Mesenchymal stem cell (in vitro differentiated cells and primary cell): ENCODE measurements at regions not wholly inside any gene's neighbourhood (a gene's known extent, or its start where the extent isn't known, plus 50 kb on each side); places are given as distances from the start of the nearest gene placed in this dataset.

ENCODE experiments used
- DNase-seq: peaks from one replicate; pipeline ENCODE4 v3.0.0-alpha.2; 2013
- H2AFZ ChIP-seq: one replicate; pipeline ENCODE4 v1.6.1; 2013; ENCODE audit warnings: low read depth, mild to moderate bottlenecking, control low read depth, inconsistent platforms, low read length, moderate library complexity
- H2AK5ac ChIP-seq: 2 replicates; pipeline ENCODE4 v1.6.1; 2013; ENCODE audit warnings: low read length, moderate library complexity, mild to moderate bottlenecking, inconsistent platforms; ENCODE audit not compliant: severe bottlenecking
- H2BK120ac ChIP-seq: one replicate; pipeline ENCODE4 v1.6.1; 2013; ENCODE audit warnings: low read depth, mild to moderate bottlenecking, inconsistent platforms, low read length, moderate library complexity
- H2BK12ac ChIP-seq, 2 experiments: one replicate each; pipeline ENCODE4 v1.6.1; 2013; ENCODE audit warnings: inconsistent platforms in 2 of 2, low read length in 2 of 2, mild to moderate bottlenecking in 2 of 2, moderate library complexity in 2 of 2, control low read depth in 1 of 2
- H2BK15ac ChIP-seq: one replicate; pipeline ENCODE4 v1.6.1; 2013; ENCODE audit warnings: mild to moderate bottlenecking, low read depth, inconsistent platforms; ENCODE audit not compliant: poor library complexity, severe bottlenecking
- H2BK5ac ChIP-seq: 2 replicates; pipeline ENCODE4 v1.6.1; 2013; ENCODE audit warnings: low read depth, mild to moderate bottlenecking, low read length, control low read depth, inconsistent platforms; ENCODE audit not compliant: poor library complexity, severe bottlenecking
- H3K14ac ChIP-seq, 2 experiments: one replicate each; pipeline ENCODE4 v1.6.1; 2013; ENCODE audit warnings: inconsistent platforms in 2 of 2, low read length in 2 of 2, control low read depth in 1 of 2, mild to moderate bottlenecking in 1 of 2, moderate library complexity in 1 of 2
- H3K18ac ChIP-seq, 2 experiments: one replicate each; pipeline ENCODE4 v1.6.1; 2013; ENCODE audit warnings: inconsistent platforms in 2 of 2, low read length in 2 of 2, control low read depth in 1 of 2, low read depth in 1 of 2, mild to moderate bottlenecking in 1 of 2
- H3K23ac ChIP-seq, 2 experiments: one replicate each; pipeline ENCODE4 v1.6.1; 2013; ENCODE audit warnings: inconsistent platforms in 2 of 2, low read length in 2 of 2, mild to moderate bottlenecking in 2 of 2, moderate library complexity in 2 of 2, control low read depth in 1 of 2
- H3K27ac ChIP-seq: 2 replicates; pipeline ENCODE4 v1.5.1; 2013; ENCODE audit warnings: mild to moderate bottlenecking, moderate library complexity, low read length, control low read depth, inconsistent platforms; ENCODE audit not compliant: poor library complexity, severe bottlenecking
- H3K27me3 ChIP-seq, 2 experiments: 2 replicates each; pipeline versions ENCODE4 v1.6.1 to v1.7.0; 2013; ENCODE audit warnings: low read length in 2 of 2, mild to moderate bottlenecking in 2 of 2, moderate library complexity in 2 of 2, control low read depth in 1 of 2, inconsistent platforms in 1 of 2; ENCODE audit not compliant: control insufficient read depth in 1 of 2, insufficient read depth in 1 of 2
- H3K36me3 ChIP-seq, 2 experiments: 2 replicates each; pipeline versions ENCODE4 v1.6.1 to v1.7.0; 2013; ENCODE audit warnings: low read length in 2 of 2, control low read depth in 1 of 2, inconsistent platforms in 1 of 2, low read depth in 1 of 2, mild to moderate bottlenecking in 1 of 2; ENCODE audit not compliant: insufficient read depth in 2 of 2, control insufficient read depth in 1 of 2
- H3K4ac ChIP-seq, 2 experiments: one replicate each; pipeline ENCODE4 v1.6.1; 2013; ENCODE audit warnings: inconsistent platforms in 2 of 2, low read length in 2 of 2, mild to moderate bottlenecking in 2 of 2, moderate library complexity in 2 of 2, control low read depth in 1 of 2, low read depth in 1 of 2
- H3K4me1 ChIP-seq: 2 replicates; pipeline ENCODE4 v1.6.1; 2013; ENCODE audit warnings: low read depth, low read length, control low read depth; ENCODE audit not compliant: control insufficient read depth, insufficient read depth
- H3K4me2 ChIP-seq: 2 replicates; pipeline ENCODE4 v1.6.1; 2013; ENCODE audit warnings: low read length, mild to moderate bottlenecking, inconsistent platforms; ENCODE audit not compliant: poor library complexity, severe bottlenecking
- H3K4me3 ChIP-seq, 2 experiments: 2 replicates each; pipeline versions ENCODE4 v1.5.1 to v1.7.0; 2013; ENCODE audit warnings: low read length in 2 of 2, mild to moderate bottlenecking in 2 of 2, control low read depth in 1 of 2, low read depth in 1 of 2; ENCODE audit not compliant: insufficient read depth in 1 of 2
- H3K79me1 ChIP-seq: replicated peaks from 2 replicates; pipeline ENCODE4 v1.6.1; 2013; ENCODE audit warnings: mild to moderate bottlenecking, control low read depth, low read length, inconsistent platforms; ENCODE audit not compliant: poor library complexity, severe bottlenecking
- H3K9ac ChIP-seq: 2 replicates; pipeline ENCODE4 v1.7.0; 2013; ENCODE audit warnings: mild to moderate bottlenecking, low read length, moderate library complexity
- H3K9me3 ChIP-seq: 2 replicates; pipeline ENCODE4 v1.7.0; 2013; ENCODE audit warnings: mild to moderate bottlenecking, low read length; ENCODE audit not compliant: control insufficient read depth
- H4K8ac ChIP-seq: one replicate; pipeline ENCODE4 v1.6.1; 2013; ENCODE audit warnings: inconsistent platforms, mild to moderate bottlenecking, low read length, moderate library complexity
- H4K91ac ChIP-seq: one replicate; pipeline ENCODE4 v1.6.1; 2013; ENCODE audit warnings: mild to moderate bottlenecking, low read length, inconsistent platforms
- WGBS: methylation state at CpG from one replicate; pipeline ENCODE4 v1.1.7; 2013; ENCODE audit warnings: mixed read lengths; 5-methylcytosine and 5-hydroxymethylcytosine counted together

DNA sequence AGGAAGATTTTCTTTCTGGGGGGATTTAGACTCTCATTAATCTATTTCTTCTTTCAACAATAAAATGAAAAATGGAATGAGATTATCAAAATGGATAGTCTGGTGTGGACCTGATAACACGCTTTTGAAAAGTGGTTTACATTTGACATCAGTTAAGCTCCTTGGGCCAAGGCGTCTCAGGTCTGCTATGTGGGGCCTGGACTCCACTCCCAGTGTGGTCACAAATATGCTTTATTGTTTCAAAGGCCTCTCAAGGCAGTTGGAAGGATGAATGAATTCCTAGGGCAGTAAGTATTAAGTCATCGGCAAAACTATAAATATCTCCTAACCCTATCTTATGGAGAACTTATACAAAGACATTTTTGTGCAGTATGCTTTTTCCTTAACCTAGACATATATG, 74.5 kb downstream of the ETAA1 start:
- H3K79me1 ChIP-seq = no peaks in the 10 kb centered on the region
- H4K8ac ChIP-seq = no peak overlapping the region
- no peak overlapping the region for H3K4me2 ChIP-seq
- no peaks in the 10 kb centered on the region for H3K36me3 ChIP-seq
- H3K9ac ChIP-seq = no peak overlapping the region
- no peak overlapping the region for H2BK120ac ChIP-seq
- DNase-seq = no peak
- no peaks in the 10 kb centered on the region for H3K4me1 ChIP-seq
- no peak overlapping the region for H3K23ac ChIP-seq
- H2AFZ ChIP-seq = no peak overlapping the region
- WGBS = 85% methylated on average over 2 of the region's 3 CpGs
- no peak overlapping the region for H3K4ac ChIP-seq
- H2BK15ac ChIP-seq = no peak overlapping the region
- no peak overlapping the region for H2BK5ac ChIP-seq
- no peaks in the 10 kb centered on the region for H3K27me3 ChIP-seq
- H3K18ac ChIP-seq = no peak overlapping the region
- H3K14ac ChIP-seq = no peak overlapping the region
- no peak overlapping the region for H2AK5ac ChIP-seq
- no peak overlapping the region for H3K27ac ChIP-seq
- H3K4me3 ChIP-seq = no peak overlapping the region
- H2BK12ac ChIP-seq = no peak overlapping the region
- H4K91ac ChIP-seq = no peak overlapping the region
- no peaks in the 10 kb centered on the region for H3K9me3 ChIP-seq

DNA sequence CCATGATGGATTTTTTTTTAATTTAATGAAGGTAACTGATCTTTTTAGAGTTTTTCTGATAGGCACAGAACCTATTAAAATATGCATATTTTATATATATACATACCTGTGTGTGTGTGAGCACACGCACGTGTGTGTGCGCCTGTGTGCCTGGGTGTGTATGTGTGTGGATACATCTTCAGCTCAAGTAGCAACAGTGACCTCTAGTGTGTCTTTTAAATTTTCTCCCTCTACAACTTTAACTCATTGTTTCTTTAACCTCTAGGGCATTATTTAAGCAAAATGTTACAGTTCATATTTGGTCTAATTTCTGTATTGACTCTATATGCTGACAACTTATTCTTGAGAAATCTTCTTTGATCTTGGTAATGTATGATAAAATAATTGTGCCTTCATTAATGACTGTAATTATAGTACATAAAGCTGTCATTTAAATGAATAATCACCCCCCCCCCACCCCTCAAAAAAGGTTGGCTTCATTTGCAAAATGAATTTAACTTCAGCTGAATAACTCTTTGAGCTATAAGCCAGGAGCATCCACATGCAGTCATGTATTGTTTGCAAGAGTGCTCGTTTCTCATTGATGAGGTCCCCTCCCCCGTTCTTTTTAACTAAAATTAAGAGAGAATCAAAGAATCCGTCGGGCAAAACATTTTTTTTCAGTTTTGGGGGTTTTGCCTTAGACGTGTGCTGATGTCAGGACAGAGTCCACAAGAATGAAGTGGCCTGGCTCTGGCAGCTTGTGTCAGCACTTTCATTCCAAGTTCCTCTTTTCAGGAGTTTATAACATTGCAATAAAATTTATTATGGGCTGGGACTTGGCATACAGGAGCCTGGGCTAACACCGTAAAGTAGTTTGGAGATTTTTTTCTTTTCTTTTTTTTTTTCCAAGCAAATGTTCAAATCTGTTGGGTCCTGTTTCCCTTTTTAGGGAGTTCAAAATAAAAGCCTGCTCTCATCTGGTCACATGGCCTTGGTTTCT, 80.0 kb downstream of the ETAA1 start:
- H3K36me3 ChIP-seq = no peaks in the 10 kb centered on the region
- no peaks in the 10 kb centered on the region for H3K9me3 ChIP-seq
- no peak overlapping the region for H3K4me3 ChIP-seq
- no peak overlapping the region for H2BK120ac ChIP-seq
- no peak overlapping the region for H3K18ac ChIP-seq
- H3K27me3 ChIP-seq = no peaks in the 10 kb centered on the region
- H3K9ac ChIP-seq = peak overlapping the region; percentile 47
- no peak overlapping the region for H4K91ac ChIP-seq
- no peak overlapping the region for H3K4me2 ChIP-seq
- no peak overlapping the region for H2BK15ac ChIP-seq
- H4K8ac ChIP-seq = no peak overlapping the region
- no peaks in the 10 kb centered on the region for H3K79me1 ChIP-seq
- H2BK5ac ChIP-seq = no peak overlapping the region
- peak; percentile 62 for DNase-seq
- 50% methylated on average over 5 of the region's 9 CpGs for WGBS
- no peaks in the 10 kb centered on the region for H3K4me1 ChIP-seq
- no peak overlapping the region for H3K23ac ChIP-seq
- H2BK12ac ChIP-seq = no peak overlapping the region
- H3K14ac ChIP-seq = no peak overlapping the region
- H3K4ac ChIP-seq = no peak overlapping the region
- no peak overlapping the region for H2AK5ac ChIP-seq
- H3K27ac ChIP-seq = no peak overlapping the region
- H2AFZ ChIP-seq = no peak overlapping the region

DNA sequence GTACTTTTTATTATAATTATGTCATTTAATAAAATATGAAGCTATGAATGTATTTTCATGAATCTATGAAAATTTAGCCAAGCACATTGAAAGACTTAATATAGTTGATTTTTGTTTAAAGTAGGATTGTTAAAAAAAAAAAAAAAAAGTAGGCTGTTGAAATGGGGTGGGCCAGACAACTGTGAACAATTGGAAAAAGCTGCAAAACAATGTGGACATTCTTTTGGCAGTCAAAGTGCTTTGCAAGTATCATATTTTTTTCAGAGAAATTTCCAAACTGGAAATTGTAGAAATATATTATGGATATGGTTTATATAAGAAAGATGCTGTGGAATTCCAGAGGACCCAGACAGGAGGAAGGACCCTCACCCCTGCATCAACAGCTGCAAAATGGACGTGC, 82.1 kb downstream of the ETAA1 start:
- Histone ChIP-seq H3K4me3 (no peak overlapping the region), H3K9ac (no peak overlapping the region), H3K23ac (no peak overlapping the region), H2AK5ac (no peak overlapping the region), H3K27me3 (no peaks in the 10 kb centered on the region), H2BK120ac (no peak overlapping the region), H3K14ac (no peak overlapping the region), H4K91ac (no peak overlapping the region), H3K79me1 (no peaks in the 10 kb centered on the region), H3K4ac (no peak overlapping the region), H3K18ac (no peak overlapping the region), H2AFZ (no peak overlapping the region), H4K8ac (no peak overlapping the region), H2BK15ac (no peak overlapping the region), H3K4me2 (no peak overlapping the region), H3K4me1 (no peaks in the 10 kb centered on the region), H3K9me3 (no peaks in the 10 kb centered on the region), H2BK12ac (no peak overlapping the region), H3K36me3 (no peaks in the 10 kb centered on the region), H3K27ac (no peak overlapping the region), H2BK5ac (no peak overlapping the region)
- no peak for DNase-seq
- WGBS = no CpG with 5 or more reads among the region's 1 CpG

DNA sequence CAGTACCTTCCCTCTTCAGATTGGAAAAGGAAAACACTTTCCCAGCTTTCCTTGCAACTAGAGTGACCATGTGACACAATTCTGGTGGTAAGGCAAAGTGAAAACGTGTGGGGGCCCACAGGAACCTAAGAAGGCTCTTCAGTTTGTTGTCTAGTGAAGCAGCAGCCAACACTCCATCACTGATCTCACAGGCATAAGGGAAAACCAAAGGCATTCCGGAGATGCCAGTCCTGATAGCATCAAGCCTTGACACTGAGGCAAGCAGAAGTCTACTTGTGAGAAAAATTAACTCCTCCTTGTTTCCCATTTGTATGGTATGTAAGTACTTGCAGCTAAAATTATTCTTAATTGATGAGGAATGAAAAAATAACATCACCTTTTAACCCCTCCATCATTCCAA, 88.3 kb downstream of the ETAA1 start:
- no peak overlapping the region for H2AK5ac ChIP-seq
- peak; percentile 42 for DNase-seq
- H4K8ac ChIP-seq = no peak overlapping the region
- H3K4ac ChIP-seq = no peak overlapping the region
- H3K14ac ChIP-seq = no peak overlapping the region
- no peak overlapping the region for H3K18ac ChIP-seq
- no peaks in the 10 kb centered on the region for H3K4me1 ChIP-seq
- 8% methylated on average over 2 of the region's 2 CpGs for WGBS
- H2BK15ac ChIP-seq = no peak overlapping the region
- H3K9ac ChIP-seq = no peak overlapping the region
- H3K27me3 ChIP-seq = no peaks in the 10 kb centered on the region
- no peak overlapping the region for H3K4me3 ChIP-seq
- H3K79me1 ChIP-seq = no peaks in the 10 kb centered on the region
- no peak overlapping the region for H3K23ac ChIP-seq
- no peak overlapping the region for H4K91ac ChIP-seq
- no peak overlapping the region for H2BK5ac ChIP-seq
- no peaks in the 10 kb centered on the region for H3K36me3 ChIP-seq
- no peak overlapping the region for H2AFZ ChIP-seq
- H3K27ac ChIP-seq = no peak overlapping the region
- H3K4me2 ChIP-seq = no peak overlapping the region
- H2BK120ac ChIP-seq = no peak overlapping the region
- H3K9me3 ChIP-seq = no peaks in the 10 kb centered on the region
- no peak overlapping the region for H2BK12ac ChIP-seq
